PC-3 (cell line): ENCODE measurements at regions not wholly inside any gene's neighbourhood (a gene's known extent, or its start where the extent isn't known, plus 50 kb on each side); places are given as distances from the start of the nearest gene placed in this dataset.

Experiments used
- EZH2 ChIP-seq: fragments of 300-600 bp; sonication (generic); IDR thresholded peaks from one replicate; pipeline ENCODE4 v1.6.1; 2017; ENCODE audit warnings: antibody characterized with exemption, mild to moderate bottlenecking, low read length; ENCODE audit not compliant: unreplicated experiment
- TF ChIP-seq, protein P1 (sequence below): fragments of 300-600 bp; sonication (generic); conservative IDR thresholded peaks from 2 replicates; pipeline ENCODE4 v1.5.1; 2017; ENCODE audit warnings: antibody characterized with exemption, low read depth, mild to moderate bottlenecking, low read length

GRCh38 chr5:103891151-103891550, 328.6 kb upstream of the NUDT12 start:
- TF ChIP-seq EZH2, result no peak
- TF ChIP-seq, protein P1, sequence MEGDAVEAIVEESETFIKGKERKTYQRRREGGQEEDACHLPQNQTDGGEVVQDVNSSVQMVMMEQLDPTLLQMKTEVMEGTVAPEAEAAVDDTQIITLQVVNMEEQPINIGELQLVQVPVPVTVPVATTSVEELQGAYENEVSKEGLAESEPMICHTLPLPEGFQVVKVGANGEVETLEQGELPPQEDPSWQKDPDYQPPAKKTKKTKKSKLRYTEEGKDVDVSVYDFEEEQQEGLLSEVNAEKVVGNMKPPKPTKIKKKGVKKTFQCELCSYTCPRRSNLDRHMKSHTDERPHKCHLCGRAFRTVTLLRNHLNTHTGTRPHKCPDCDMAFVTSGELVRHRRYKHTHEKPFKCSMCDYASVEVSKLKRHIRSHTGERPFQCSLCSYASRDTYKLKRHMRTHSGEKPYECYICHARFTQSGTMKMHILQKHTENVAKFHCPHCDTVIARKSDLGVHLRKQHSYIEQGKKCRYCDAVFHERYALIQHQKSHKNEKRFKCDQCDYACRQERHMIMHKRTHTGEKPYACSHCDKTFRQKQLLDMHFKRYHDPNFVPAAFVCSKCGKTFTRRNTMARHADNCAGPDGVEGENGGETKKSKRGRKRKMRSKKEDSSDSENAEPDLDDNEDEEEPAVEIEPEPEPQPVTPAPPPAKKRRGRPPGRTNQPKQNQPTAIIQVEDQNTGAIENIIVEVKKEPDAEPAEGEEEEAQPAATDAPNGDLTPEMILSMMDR, result no peak
